Calu3 (cell line): ENCODE measurements at regions not wholly inside any gene's neighbourhood (a gene's known extent, or its start where the extent isn't known, plus 50 kb on each side); places are given as distances from the start of the nearest gene placed in this dataset.

Experiments
- BruUV-seq: library from RNA; stranded (reverse); fragments of 400-500 nt; replicated peaks from 2 replicates; lab custom pipeline; 2021; lab: Mats Ljungman, UMichigan
- CTCF ChIA-PET: fragments of 300-600 bp; sonication (Branson Sonifier 250); formaldehyde crosslinking; loops from one replicate; lab custom pipeline; 2022; ENCODE audit warnings: antibody characterized with exemption; lab: Charles Lee
- DNase-seq: peaks from one replicate; pipeline ENCODE4 v3.0.0; 2022
- H3K27ac Mint-ChIP-seq: one replicate; pipeline ENCODE4 v1.8.0; 2022; ENCODE audit warnings: mixed read lengths; ENCODE audit not compliant: unreplicated experiment
- H3K27me3 Mint-ChIP-seq: one replicate; pipeline ENCODE4 v1.8.0; 2022; ENCODE audit warnings: mixed read lengths; ENCODE audit not compliant: unreplicated experiment
- H3K36me3 Mint-ChIP-seq: one replicate; pipeline ENCODE4 v1.8.0; 2022; ENCODE audit warnings: mild to moderate bottlenecking, moderate library complexity, mixed read lengths; ENCODE audit not compliant: insufficient read depth, unreplicated experiment
- H3K4me1 Mint-ChIP-seq: one replicate; pipeline ENCODE4 v1.8.0; 2022; ENCODE audit warnings: mild to moderate bottlenecking, low read depth, mixed read lengths; ENCODE audit not compliant: unreplicated experiment
- H3K4me3 Mint-ChIP-seq: one replicate; pipeline ENCODE4 v1.8.0; 2022; ENCODE audit warnings: mild to moderate bottlenecking, low read depth, moderate library complexity, mixed read lengths; ENCODE audit not compliant: unreplicated experiment
- H3K9me3 Mint-ChIP-seq: one replicate; pipeline ENCODE4 v1.8.0; 2022; ENCODE audit warnings: low read depth, mixed read lengths; ENCODE audit not compliant: unreplicated experiment
- intact Hi-C: fragments of 100-400 bp; cut with micrococcal nuclease; formaldehyde crosslinking; loops from one replicate; pipeline ENCODE4 v1.10.0; 2022; ENCODE audit not compliant: unreplicated experiment
- TF ChIP-seq, protein P1 (sequence below): fragments of 200-600 bp; IDR thresholded peaks from one replicate; pipeline ENCODE4 v1.8.0; 2022; ENCODE audit warnings: antibody characterized with exemption; ENCODE audit not compliant: unreplicated experiment

DNA sequence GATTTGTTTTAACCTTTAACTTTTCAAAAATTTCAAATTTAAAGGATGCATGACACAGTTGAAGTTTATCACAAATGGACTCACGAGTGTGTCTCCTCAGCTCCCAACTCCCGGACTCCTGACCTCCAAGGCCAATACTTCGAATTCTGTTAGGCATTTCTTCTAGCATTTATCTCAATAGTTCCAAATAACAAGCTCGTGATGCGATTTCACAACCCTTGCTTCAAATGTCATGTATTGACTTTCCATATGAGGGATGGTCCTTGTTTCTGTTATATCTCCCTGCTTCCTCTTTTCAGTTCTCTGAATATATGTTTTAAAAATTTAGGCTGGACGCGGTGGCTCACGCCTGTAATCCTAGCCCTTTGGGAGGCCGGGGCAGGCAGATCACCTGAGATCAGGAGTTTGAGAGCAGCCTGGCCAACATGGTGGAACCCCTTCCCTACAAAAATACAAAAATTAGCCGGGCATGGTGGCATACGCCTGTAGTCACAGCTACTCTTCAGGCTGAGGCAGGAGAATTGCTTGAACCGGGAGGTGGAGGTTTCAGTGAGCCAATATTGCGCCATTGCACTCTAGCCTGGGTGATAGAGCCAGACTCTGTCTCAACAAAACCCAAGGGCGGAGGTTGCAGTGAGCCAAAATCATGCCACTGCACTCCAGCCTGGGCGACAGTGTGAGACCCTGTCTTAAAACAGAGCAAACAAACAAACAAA lies 52.0 kb upstream of the TINAGL1 start:
- peaks cover 2% of the 10 kb centered on the region for H3K9me3 Mint-ChIP-seq
- no peak for DNase-seq
- H3K36me3 Mint-ChIP-seq, result no peaks in the 10 kb centered on the region
- no peak overlapping the region for H3K4me3 Mint-ChIP-seq
- CTCF ChIA-PET, result interaction anchor here (0.7 to 0.8 kb wide), 2 partner anchors 130 to 1211 kb away, joined by 3 read pairs; no protein-coding TSS in a partner anchor
- TF ChIP-seq, protein P1, sequence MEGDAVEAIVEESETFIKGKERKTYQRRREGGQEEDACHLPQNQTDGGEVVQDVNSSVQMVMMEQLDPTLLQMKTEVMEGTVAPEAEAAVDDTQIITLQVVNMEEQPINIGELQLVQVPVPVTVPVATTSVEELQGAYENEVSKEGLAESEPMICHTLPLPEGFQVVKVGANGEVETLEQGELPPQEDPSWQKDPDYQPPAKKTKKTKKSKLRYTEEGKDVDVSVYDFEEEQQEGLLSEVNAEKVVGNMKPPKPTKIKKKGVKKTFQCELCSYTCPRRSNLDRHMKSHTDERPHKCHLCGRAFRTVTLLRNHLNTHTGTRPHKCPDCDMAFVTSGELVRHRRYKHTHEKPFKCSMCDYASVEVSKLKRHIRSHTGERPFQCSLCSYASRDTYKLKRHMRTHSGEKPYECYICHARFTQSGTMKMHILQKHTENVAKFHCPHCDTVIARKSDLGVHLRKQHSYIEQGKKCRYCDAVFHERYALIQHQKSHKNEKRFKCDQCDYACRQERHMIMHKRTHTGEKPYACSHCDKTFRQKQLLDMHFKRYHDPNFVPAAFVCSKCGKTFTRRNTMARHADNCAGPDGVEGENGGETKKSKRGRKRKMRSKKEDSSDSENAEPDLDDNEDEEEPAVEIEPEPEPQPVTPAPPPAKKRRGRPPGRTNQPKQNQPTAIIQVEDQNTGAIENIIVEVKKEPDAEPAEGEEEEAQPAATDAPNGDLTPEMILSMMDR, result no peak
- peaks cover 9% of the 10 kb centered on the region for H3K4me1 Mint-ChIP-seq
- intact Hi-C loops, result no loop called here
- H3K27ac Mint-ChIP-seq, result no peak overlapping the region
- no TSS peak for BruUV-seq
- H3K27me3 Mint-ChIP-seq, result no peaks in the 10 kb centered on the region
